HCT116 (cell line): ENCODE measurements at regions not wholly inside any gene's neighbourhood (a gene's known extent, or its start where the extent isn't known, plus 50 kb on each side); places are given as distances from the start of the nearest gene placed in this dataset.

Experiments used
- POLR2A ChIP-seq: IDR thresholded peaks from 2 replicates; pipeline ENCODE4 v1.7.0; 2011; ENCODE audit warnings: borderline replicate concordance; ENCODE audit not compliant: insufficient read depth, insufficient read length; ENCODE audit errors: extremely low read depth
- SRF ChIP-seq: IDR thresholded peaks from 2 replicates; pipeline ENCODE4 v1.6.1; 2012; ENCODE audit warnings: low read depth

DNA sequence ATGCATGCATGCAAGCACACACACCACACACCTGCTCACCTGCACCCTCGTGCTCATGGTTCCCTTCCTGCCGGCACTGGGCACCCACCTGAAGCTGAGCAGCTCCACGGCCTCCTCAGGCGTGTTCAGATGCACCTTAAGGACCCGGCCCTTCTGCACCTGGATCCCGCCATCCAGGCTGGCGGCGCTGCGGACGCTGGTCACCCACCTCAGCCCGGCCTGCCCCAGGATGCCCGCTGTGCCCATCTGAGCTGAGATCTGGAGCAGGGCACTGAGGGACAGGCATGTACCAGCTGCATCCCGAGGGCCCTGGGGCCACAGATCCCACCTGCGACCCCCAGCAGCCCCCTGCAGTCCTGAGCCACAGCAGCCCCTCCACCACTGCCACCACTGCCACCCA is 110.0 kb downstream of the LITAF start:
- TF ChIP-seq POLR2A (no peak), SRF (no peak)
